ENCODE measurements at regions not wholly inside any gene's neighbourhood (a gene's known extent, or its start where the extent isn't known, plus 50 kb on each side); places are given as distances from the start of the nearest gene placed in this dataset.

GRCh38 chr14:84251411-84252115 lies 1278.4 kb upstream of the FLRT2 start:
- H3K4me1 Mint-ChIP-seq (ENCODE audit: low read depth): no peaks in the 10 kb centered on the region
- no peak overlapping the region for H3K27ac Mint-ChIP-seq
- no peak overlapping the region for H3K4me3 Mint-ChIP-seq
- H3K36me3 Mint-ChIP-seq (ENCODE audit: low read depth): no peaks in the 10 kb centered on the region
- no peaks in the 10 kb centered on the region for H3K27me3 Mint-ChIP-seq
- H3K9me3 Mint-ChIP-seq: peaks cover 12% of the 10 kb centered on the region

- Mint-ChIP-seq H3K4me3 (no peak overlapping the region), H3K9me3 (peaks cover 12% of the 10 kb centered on the region), H3K36me3 (ENCODE audit: low read depth) (no peaks in the 10 kb centered on the region), H3K4me1 (ENCODE audit: low read depth) (no peaks in the 10 kb centered on the region), H3K27ac (no peak overlapping the region), H3K27me3 (no peaks in the 10 kb centered on the region)
Observed at GRCh38 chr14:84252706-84253105, 1277.2 kb upstream of the FLRT2 start.

GRCh38 chr14:84253326-84253725 lies 1276.6 kb upstream of the FLRT2 start:
- Mint-ChIP-seq H3K27ac (no peak overlapping the region), H3K36me3 (ENCODE audit: low read depth) (no peaks in the 10 kb centered on the region), H3K27me3 (no peaks in the 10 kb centered on the region), H3K4me3 (no peak overlapping the region), H3K4me1 (ENCODE audit: low read depth) (no peaks in the 10 kb centered on the region), H3K9me3 (peaks cover 12% of the 10 kb centered on the region)

- H3K27me3 Mint-ChIP-seq: no peaks in the 10 kb centered on the region
- no peak overlapping the region for H3K27ac Mint-ChIP-seq
- no peaks in the 10 kb centered on the region for H3K36me3 Mint-ChIP-seq (ENCODE audit: low read depth)
- no peaks in the 10 kb centered on the region for H3K4me1 Mint-ChIP-seq (ENCODE audit: low read depth)
- no peak overlapping the region for H3K4me3 Mint-ChIP-seq
- H3K9me3 Mint-ChIP-seq: peaks cover 12% of the 10 kb centered on the region
Observed at GRCh38 chr14:84254290-84254689, 1275.7 kb upstream of the FLRT2 start.

GRCh38 chr14:84262932-84263331 lies 1267.0 kb upstream of the FLRT2 start:
- Mint-ChIP-seq H3K27ac (no peak overlapping the region), H3K36me3 (ENCODE audit: low read depth) (no peaks in the 10 kb centered on the region), H3K4me1 (ENCODE audit: low read depth) (no peaks in the 10 kb centered on the region), H3K27me3 (no peaks in the 10 kb centered on the region), H3K9me3 (peaks cover 13% of the 10 kb centered on the region), H3K4me3 (no peak overlapping the region)

GRCh38 chr14:84272290-84272721 lies 1257.6 kb upstream of the FLRT2 start:
- H3K4me3 Mint-ChIP-seq: no peak overlapping the region
- no peak overlapping the region for H3K27ac Mint-ChIP-seq
- H3K36me3 Mint-ChIP-seq (ENCODE audit: low read depth): no peaks in the 10 kb centered on the region
- peaks cover 17% of the 10 kb centered on the region for H3K9me3 Mint-ChIP-seq
- no peaks in the 10 kb centered on the region for H3K4me1 Mint-ChIP-seq (ENCODE audit: low read depth)
- H3K27me3 Mint-ChIP-seq: no peaks in the 10 kb centered on the region

GRCh38 chr14:84273181-84273580 lies 1256.8 kb upstream of the FLRT2 start:
- no peak overlapping the region for H3K4me3 Mint-ChIP-seq
- H3K36me3 Mint-ChIP-seq (ENCODE audit: low read depth): no peaks in the 10 kb centered on the region
- H3K27ac Mint-ChIP-seq: no peak overlapping the region
- H3K9me3 Mint-ChIP-seq: peaks cover 17% of the 10 kb centered on the region
- no peaks in the 10 kb centered on the region for H3K27me3 Mint-ChIP-seq
- H3K4me1 Mint-ChIP-seq (ENCODE audit: low read depth): no peaks in the 10 kb centered on the region

- Mint-ChIP-seq H3K4me3 (no peak overlapping the region), H3K27ac (no peak overlapping the region), H3K27me3 (no peaks in the 10 kb centered on the region), H3K9me3 (peaks cover 14% of the 10 kb centered on the region), H3K36me3 (ENCODE audit: low read depth) (no peaks in the 10 kb centered on the region), H3K4me1 (ENCODE audit: low read depth) (no peaks in the 10 kb centered on the region)
Observed at GRCh38 chr14:84282618-84283017, 1247.3 kb upstream of the FLRT2 start.

GRCh38 chr14:84288781-84289180 lies 1241.2 kb upstream of the FLRT2 start:
- H3K36me3 Mint-ChIP-seq (ENCODE audit: low read depth): no peaks in the 10 kb centered on the region
- no peaks in the 10 kb centered on the region for H3K4me1 Mint-ChIP-seq (ENCODE audit: low read depth)
- H3K4me3 Mint-ChIP-seq: no peak overlapping the region
- H3K27me3 Mint-ChIP-seq: no peaks in the 10 kb centered on the region
- peaks cover 8% of the 10 kb centered on the region for H3K9me3 Mint-ChIP-seq
- no peak overlapping the region for H3K27ac Mint-ChIP-seq

- no peaks in the 10 kb centered on the region for H3K9me3 Mint-ChIP-seq
- no peaks in the 10 kb centered on the region for H3K4me1 Mint-ChIP-seq (ENCODE audit: low read depth)
Observed at GRCh38 chr14:84298663-84299195, 1231.2 kb upstream of the FLRT2 start.

GRCh38 chr14:84303140-84303539 lies 1226.8 kb upstream of the FLRT2 start:
- H3K36me3 Mint-ChIP-seq (ENCODE audit: low read depth): no peaks in the 10 kb centered on the region
- H3K9me3 Mint-ChIP-seq: peaks cover 6% of the 10 kb centered on the region
- H3K4me1 Mint-ChIP-seq (ENCODE audit: low read depth): no peaks in the 10 kb centered on the region
- H3K27me3 Mint-ChIP-seq: no peaks in the 10 kb centered on the region
- H3K27ac Mint-ChIP-seq: no peak overlapping the region
- no peak overlapping the region for H3K4me3 Mint-ChIP-seq

More at GRCh38 chr14:84298663-84299195, 1231.2 kb upstream of the FLRT2 start:
- H3K4me3 Mint-ChIP-seq: no peak overlapping the region
- H3K36me3 Mint-ChIP-seq (ENCODE audit: low read depth): no peaks in the 10 kb centered on the region
- no peaks in the 10 kb centered on the region for H3K27me3 Mint-ChIP-seq
- no peak overlapping the region for H3K27ac Mint-ChIP-seq

- Mint-ChIP-seq H3K4me1 (ENCODE audit: low read depth) (no peaks in the 10 kb centered on the region), H3K27ac (no peak overlapping the region), H3K27me3 (no peaks in the 10 kb centered on the region), H3K36me3 (ENCODE audit: low read depth) (no peaks in the 10 kb centered on the region), H3K4me3 (no peak overlapping the region), H3K9me3 (peaks cover 18% of the 10 kb centered on the region)
Observed at GRCh38 chr14:84312551-84312950, 1217.4 kb upstream of the FLRT2 start.

GRCh38 chr14:84323450-84323849 lies 1206.5 kb upstream of the FLRT2 start:
- no peaks in the 10 kb centered on the region for H3K4me1 Mint-ChIP-seq (ENCODE audit: low read depth)
- H3K36me3 Mint-ChIP-seq (ENCODE audit: low read depth): no peaks in the 10 kb centered on the region

GRCh38 chr14:84323978-84324377 lies 1206.0 kb upstream of the FLRT2 start:
- H3K4me1 Mint-ChIP-seq (ENCODE audit: low read depth): no peaks in the 10 kb centered on the region
- no peak overlapping the region for H3K27ac Mint-ChIP-seq
- peaks cover 15% of the 10 kb centered on the region for H3K9me3 Mint-ChIP-seq
- H3K36me3 Mint-ChIP-seq (ENCODE audit: low read depth): no peaks in the 10 kb centered on the region
- no peak overlapping the region for H3K4me3 Mint-ChIP-seq
- no peaks in the 10 kb centered on the region for H3K27me3 Mint-ChIP-seq

More at GRCh38 chr14:84323450-84323849, 1206.5 kb upstream of the FLRT2 start:
- Mint-ChIP-seq H3K27ac (no peak overlapping the region), H3K4me3 (no peak overlapping the region), H3K9me3 (peaks cover 13% of the 10 kb centered on the region), H3K27me3 (no peaks in the 10 kb centered on the region)

GRCh38 chr14:84336433-84336832 lies 1193.5 kb upstream of the FLRT2 start:
- Mint-ChIP-seq H3K4me3 (no peak overlapping the region), H3K27me3 (no peaks in the 10 kb centered on the region), H3K4me1 (ENCODE audit: low read depth) (no peaks in the 10 kb centered on the region), H3K36me3 (ENCODE audit: low read depth) (no peaks in the 10 kb centered on the region), H3K27ac (no peak overlapping the region), H3K9me3 (peaks cover 7% of the 10 kb centered on the region)

- no peak overlapping the region for H3K4me3 Mint-ChIP-seq
- no peaks in the 10 kb centered on the region for H3K27me3 Mint-ChIP-seq
- no peaks in the 10 kb centered on the region for H3K4me1 Mint-ChIP-seq (ENCODE audit: low read depth)
- H3K27ac Mint-ChIP-seq: no peak overlapping the region
- peaks cover 16% of the 10 kb centered on the region for H3K9me3 Mint-ChIP-seq
- H3K36me3 Mint-ChIP-seq (ENCODE audit: low read depth): no peaks in the 10 kb centered on the region
Observed at GRCh38 chr14:84340938-84341337, 1189.0 kb upstream of the FLRT2 start.

Measured in stimulated activated naive CD8-positive, alpha-beta T cell treated with anti-CD3 and anti-CD28 coated beads, Interleukin-15, Interleukin-2, amounts not matched to agents 100 ng/mL and 50 ng/mL, for 24 hours (primary cell).